Right atrium auricular region (tissue), 2 donors: ENCODE measurements at regions not wholly inside any gene's neighbourhood (a gene's known extent, or its start where the extent isn't known, plus 50 kb on each side); places are given as distances from the start of the nearest gene placed in this dataset.

Experiments used
- DNase-seq: peaks from one replicate; pipeline ENCODE4 v3.0.0-alpha.2; 2019; ENCODE audit warnings: low spot score
- H3K27ac ChIP-seq, 2 donors: fragments of 200-600 bp; sonication (generic); 1 replicate in 1 of 2; 2 replicates in 1 of 2; pipeline ENCODE4 v1.5.1; 2016 to 2019
- H3K27me3 ChIP-seq, 2 donors: fragments of 200-600 bp; sonication (generic); one replicate each; pipeline versions ENCODE4 v1.5.1 to v1.6.0; 2017 to 2019
- H3K36me3 ChIP-seq: fragments of 200-600 bp; sonication (generic); one replicate; pipeline ENCODE4 v1.5.1; 2016
- H3K4me1 ChIP-seq, 2 donors: fragments of 200-600 bp; sonication (generic); one replicate each; pipeline versions ENCODE4 v1.5.1 to v1.6.0; 2017 to 2019
- H3K4me3 ChIP-seq, 2 donors: fragments of 200-600 bp; sonication (generic); 1 replicate in 1 of 2; 2 replicates in 1 of 2; pipeline ENCODE4 v1.5.1; 2017 to 2019; ENCODE audit warnings: mild to moderate bottlenecking in 1 of 2, moderate library complexity in 1 of 2
- H3K9me3 ChIP-seq, 2 donors: fragments of 200-600 bp; sonication (generic); one replicate each; pipeline ENCODE4 v1.5.1; 2019
- TF ChIP-seq, protein P1 (sequence below), 2 donors: fragments of 200-600 bp; sonication (generic); IDR thresholded peaks; one replicate each; pipeline ENCODE4 v1.5.1; 2019; ENCODE audit warnings: antibody characterized with exemption in 2 of 2

- Histone ChIP-seq H3K27ac (no peak overlapping the region), H3K36me3 (no peaks in the 10 kb centered on the region), H3K4me1 (no peaks in the 10 kb centered on the region), H3K27me3 (no peaks in the 10 kb centered on the region), H3K9me3 (peaks cover 4 to 24% of the 10 kb centered on the region in 2 donors), H3K4me3 (no peak overlapping the region)
- no peak for DNase-seq
- TF ChIP-seq, protein P1, sequence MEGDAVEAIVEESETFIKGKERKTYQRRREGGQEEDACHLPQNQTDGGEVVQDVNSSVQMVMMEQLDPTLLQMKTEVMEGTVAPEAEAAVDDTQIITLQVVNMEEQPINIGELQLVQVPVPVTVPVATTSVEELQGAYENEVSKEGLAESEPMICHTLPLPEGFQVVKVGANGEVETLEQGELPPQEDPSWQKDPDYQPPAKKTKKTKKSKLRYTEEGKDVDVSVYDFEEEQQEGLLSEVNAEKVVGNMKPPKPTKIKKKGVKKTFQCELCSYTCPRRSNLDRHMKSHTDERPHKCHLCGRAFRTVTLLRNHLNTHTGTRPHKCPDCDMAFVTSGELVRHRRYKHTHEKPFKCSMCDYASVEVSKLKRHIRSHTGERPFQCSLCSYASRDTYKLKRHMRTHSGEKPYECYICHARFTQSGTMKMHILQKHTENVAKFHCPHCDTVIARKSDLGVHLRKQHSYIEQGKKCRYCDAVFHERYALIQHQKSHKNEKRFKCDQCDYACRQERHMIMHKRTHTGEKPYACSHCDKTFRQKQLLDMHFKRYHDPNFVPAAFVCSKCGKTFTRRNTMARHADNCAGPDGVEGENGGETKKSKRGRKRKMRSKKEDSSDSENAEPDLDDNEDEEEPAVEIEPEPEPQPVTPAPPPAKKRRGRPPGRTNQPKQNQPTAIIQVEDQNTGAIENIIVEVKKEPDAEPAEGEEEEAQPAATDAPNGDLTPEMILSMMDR (IDR thresholded peaks at IDR 0.05) = no peak
Observed at GRCh38 chr21:38726482-38726881, 79.2 kb upstream of the ETS2 start.

DNA sequence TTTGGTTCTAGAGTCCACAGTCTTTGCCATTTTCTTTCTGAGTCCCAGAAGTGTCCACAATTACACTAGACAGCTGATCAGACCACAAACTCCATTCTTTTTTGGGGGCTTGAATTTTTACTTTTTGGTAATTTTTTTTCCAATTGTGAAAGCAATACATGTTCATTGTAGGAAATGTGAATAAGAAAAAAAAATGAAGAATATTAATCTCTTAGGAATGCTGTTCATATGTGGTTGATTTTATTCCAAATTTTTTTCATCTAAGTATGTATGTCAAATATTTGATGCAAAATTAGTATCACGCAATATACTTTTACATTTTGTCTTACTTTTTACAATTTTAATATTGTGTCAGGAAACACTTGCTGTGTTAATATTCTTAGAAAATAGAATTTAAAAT, 76.4 kb upstream of the ETS2 start:
- Histone ChIP-seq H3K27ac (no peak overlapping the region), H3K36me3 (no peaks in the 10 kb centered on the region), H3K27me3 (no peaks in the 10 kb centered on the region), H3K9me3 (peaks cover 4 to 20% of the 10 kb centered on the region in 2 donors), H3K4me3 (no peak overlapping the region), H3K4me1 (peaks cover 0 to 3% of the 10 kb centered on the region in 2 donors)
- DNase-seq = no peak
- TF ChIP-seq, protein P1 (IDR thresholded peaks at IDR 0.05) = no peak

GRCh38 chr21:38729754-38730379, 75.9 kb upstream of the ETS2 start:
- Histone ChIP-seq H3K36me3 (no peaks in the 10 kb centered on the region), H3K27ac (no peak overlapping the region), H3K27me3 (no peaks in the 10 kb centered on the region), H3K9me3 (peaks cover 4 to 15% of the 10 kb centered on the region in 2 donors), H3K4me1 (peaks cover 0 to 8% of the 10 kb centered on the region in 2 donors), H3K4me3 (no peak overlapping the region)
- TF ChIP-seq, protein P1 (IDR thresholded peaks at IDR 0.05) = no peak
- DNase-seq = no peak

DNA sequence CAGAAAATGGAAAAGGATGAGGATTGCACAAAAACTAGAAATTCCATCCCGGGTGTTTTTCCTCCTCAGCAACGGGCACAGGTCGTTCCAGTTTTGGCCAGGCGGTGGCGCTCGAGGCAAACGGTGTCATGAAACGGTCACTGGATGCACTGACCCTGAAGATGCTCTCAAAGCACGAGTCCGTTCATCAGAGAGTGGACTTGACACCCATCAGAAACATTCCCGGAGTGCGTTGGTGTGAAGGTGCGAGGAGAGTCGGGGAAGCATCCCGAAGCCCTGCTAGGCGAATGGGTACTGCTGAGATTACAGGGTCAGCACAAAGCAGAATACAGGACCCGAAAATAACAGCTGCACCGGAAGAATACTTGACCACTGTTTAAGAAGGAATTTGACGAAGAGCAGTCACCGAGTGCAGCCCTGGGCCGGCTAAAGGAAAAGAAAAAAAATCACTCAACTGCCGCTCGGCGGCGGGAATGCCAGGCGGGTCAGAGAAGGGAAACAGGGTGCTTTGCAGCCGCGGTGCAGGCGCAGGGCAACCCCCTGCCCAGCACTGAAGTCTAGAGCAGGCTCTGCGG, 71.7 kb upstream of the ETS2 start:
- TF ChIP-seq, protein P1 (IDR thresholded peaks at IDR 0.05) = peak; percentile 88 to 94
- Histone ChIP-seq H3K27me3 (no peaks in the 10 kb centered on the region), H3K9me3 (no peaks in the 10 kb centered on the region), H3K4me3 (peak overlapping the region in 1 of 2 donors; percentile 25), H3K4me1 (peaks cover 0 to 8% of the 10 kb centered on the region in 2 donors), H3K36me3 (no peaks in the 10 kb centered on the region), H3K27ac (peak overlapping the region; percentile 61 to 68)
- peak; percentile 96 for DNase-seq

DNA sequence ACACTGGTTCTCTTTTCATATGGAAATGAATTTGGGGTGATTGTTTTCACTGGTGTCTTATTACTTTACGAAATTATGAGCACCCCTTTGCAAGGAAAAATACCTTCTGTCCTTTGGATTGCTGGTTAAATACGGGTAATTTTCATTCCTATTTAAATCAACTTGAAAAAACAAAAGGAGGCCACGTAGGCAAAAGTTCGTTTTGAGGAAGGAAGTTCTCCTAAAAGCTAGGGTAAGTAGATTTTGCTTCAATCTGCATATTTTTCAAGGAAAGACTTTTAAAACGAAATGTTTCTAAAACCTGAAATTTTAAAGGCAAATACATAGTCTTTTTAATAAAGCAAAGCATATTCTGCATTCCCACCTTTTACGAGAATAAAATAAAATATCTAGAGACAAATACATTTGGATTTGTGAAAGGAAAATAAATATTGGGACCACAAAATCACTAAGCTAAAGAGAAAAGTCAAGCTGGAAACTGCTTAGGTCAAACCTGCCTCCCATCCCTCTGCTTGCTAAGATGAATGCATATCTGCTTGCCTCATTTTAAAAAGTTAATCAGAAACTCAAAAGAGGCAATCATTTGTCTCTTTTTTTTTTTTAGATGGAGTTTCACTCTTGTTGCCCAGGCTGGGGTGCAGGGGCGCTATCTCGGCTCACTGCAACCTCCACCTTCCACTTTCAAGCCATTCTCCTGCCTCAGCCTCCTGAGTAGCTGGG, 70.9 kb upstream of the ETS2 start:
- peaks cover 0 to 8% of the 10 kb centered on the region in 2 donors for H3K4me1 ChIP-seq
- no peak for DNase-seq
- H3K36me3 ChIP-seq = no peaks in the 10 kb centered on the region
- no peaks in the 10 kb centered on the region for H3K27me3 ChIP-seq
- TF ChIP-seq, protein P1 (IDR thresholded peaks at IDR 0.05) = no peak
- H3K4me3 ChIP-seq = peak overlapping the region in 1 of 2 donors; percentile 25
- peak overlapping the region; percentile 61 to 68 for H3K27ac ChIP-seq
- H3K9me3 ChIP-seq = no peaks in the 10 kb centered on the region
